ENCODE measurements at regions not wholly inside any gene's neighbourhood (a gene's known extent, or its start where the extent isn't known, plus 50 kb on each side); places are given as distances from the start of the nearest gene placed in this dataset.

DNA sequence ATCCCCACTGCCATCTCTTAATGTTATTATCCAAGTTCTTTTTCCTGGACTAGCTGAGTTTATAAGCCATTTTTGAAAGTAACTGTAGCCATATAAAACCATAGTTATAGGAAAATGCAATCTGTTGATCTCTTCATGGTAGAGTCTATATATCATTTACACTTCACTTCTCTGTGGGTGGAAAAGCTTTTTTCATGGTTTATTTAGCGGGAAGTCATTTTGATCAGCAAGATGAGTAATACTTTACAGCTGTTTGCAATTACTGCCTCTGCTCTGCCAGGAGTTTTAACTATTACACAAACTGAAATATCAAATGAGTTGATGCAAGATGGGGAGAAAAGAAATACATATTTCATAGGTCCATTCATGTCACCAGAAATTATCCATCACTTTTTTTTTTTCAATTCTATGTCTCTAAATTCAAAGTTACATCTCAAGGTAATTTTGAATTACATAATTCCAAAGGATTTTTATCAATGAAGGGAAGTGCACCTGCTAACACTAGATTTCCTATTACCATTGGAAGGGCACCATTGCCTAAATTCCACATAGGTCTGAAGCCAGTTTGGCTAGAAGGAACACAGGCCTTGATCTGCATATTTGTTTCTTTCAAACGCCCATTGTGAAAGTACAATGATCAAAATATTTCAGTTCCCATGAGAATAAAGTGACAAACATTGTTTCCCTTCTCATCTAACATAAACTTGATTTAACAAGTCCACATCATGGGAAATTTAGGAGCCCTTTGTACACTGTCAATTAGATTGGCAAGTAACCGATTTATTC, 296.7 kb downstream of the ZNF326 start:
- no peak for TF ChIP-seq ZBTB21 (CRISPR knock-in tag; IDR thresholded peaks at IDR 0.05; ENCODE audit: borderline replicate concordance)
- no peak for TF ChIP-seq ATF2 (CRISPR knock-in tag; IDR thresholded peaks at IDR 0.05; ENCODE audit: borderline replicate concordance, low read depth)
- TF ChIP-seq, protein P1, sequence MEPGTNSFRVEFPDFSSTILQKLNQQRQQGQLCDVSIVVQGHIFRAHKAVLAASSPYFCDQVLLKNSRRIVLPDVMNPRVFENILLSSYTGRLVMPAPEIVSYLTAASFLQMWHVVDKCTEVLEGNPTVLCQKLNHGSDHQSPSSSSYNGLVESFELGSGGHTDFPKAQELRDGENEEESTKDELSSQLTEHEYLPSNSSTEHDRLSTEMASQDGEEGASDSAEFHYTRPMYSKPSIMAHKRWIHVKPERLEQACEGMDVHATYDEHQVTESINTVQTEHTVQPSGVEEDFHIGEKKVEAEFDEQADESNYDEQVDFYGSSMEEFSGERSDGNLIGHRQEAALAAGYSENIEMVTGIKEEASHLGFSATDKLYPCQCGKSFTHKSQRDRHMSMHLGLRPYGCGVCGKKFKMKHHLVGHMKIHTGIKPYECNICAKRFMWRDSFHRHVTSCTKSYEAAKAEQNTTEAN (CRISPR knock-in tag; IDR thresholded peaks at IDR 0.05): no peak
- no peak for TF ChIP-seq CTCF (IDR thresholded peaks at IDR 0.05)
- TF ChIP-seq AFF4 (CRISPR knock-in tag; IDR thresholded peaks at IDR 0.05; ENCODE audit: borderline replicate concordance): no peak
- no peak for TF ChIP-seq PREB (CRISPR knock-in tag; IDR thresholded peaks at IDR 0.05; ENCODE audit: borderline replicate concordance)
- TF ChIP-seq NFE2L1 (CRISPR knock-in tag; IDR thresholded peaks at IDR 0.05): no peak
- TF ChIP-seq NR2C2 (CRISPR knock-in tag; IDR thresholded peaks at IDR 0.05): no peak

Measured in WTC11 (cell line).